NCI-H1930 (cell line): ENCODE measurements at regions not wholly inside any gene's neighbourhood (a gene's known extent, or its start where the extent isn't known, plus 50 kb on each side); places are given as distances from the start of the nearest gene placed in this dataset.
"Not testable (repeated sequence)": the region's sequence is repeated elsewhere in the genome, so short reads cannot be mapped to it uniquely, and the experiment has no call there.

Experiments used
- DNase-seq, 2 experiments: peaks; one replicate each; lab custom pipeline; 2025; lab: John Stamatoyannopoulos, UW

- no peak for DNase-seq
Observed at GRCh38 chr6:56838965-56839364, 115.9 kb upstream of the BEND6 start.

GRCh38 chr6:56838016-56838555 is 116.8 kb upstream of the BEND6 start:
- DNase-seq = no peak

- no peak for DNase-seq
Observed at GRCh38 chr6:56837322-56837894, 117.5 kb upstream of the BEND6 start.

GRCh38 chr6:56835612-56836011 is 119.3 kb upstream of the BEND6 start:
- DNase-seq = no peak

GRCh38 chr6:56833873-56834272 is 121.0 kb upstream of the BEND6 start:
- DNase-seq = no peak

- no peak for DNase-seq
Observed at GRCh38 chr6:56833127-56833791, 121.6 kb upstream of the BEND6 start.

- no peak for DNase-seq
Observed at GRCh38 chr6:56832225-56832624, 122.7 kb upstream of the BEND6 start.

- no peak for DNase-seq
Observed at GRCh38 chr6:56831334-56831733, 123.6 kb upstream of the BEND6 start.

- DNase-seq = no peak
Observed at GRCh38 chr6:56827908-56828649, 126.8 kb upstream of the BEND6 start.

- DNase-seq = not testable (repeated sequence)
Observed at GRCh38 chr6:56824431-56824830, 130.5 kb upstream of the BEND6 start.

GRCh38 chr6:56821005-56821432 is 133.9 kb upstream of the BEND6 start:
- peak in 1 of 2 experiments; percentile 41 for DNase-seq

- DNase-seq = no peak
Observed at GRCh38 chr6:56820060-56820459, 134.8 kb upstream of the BEND6 start.

- DNase-seq = no peak
Observed at GRCh38 chr6:56819604-56820003, 135.3 kb upstream of the BEND6 start.

- DNase-seq = no peak
Observed at GRCh38 chr6:56816370-56816769, 138.5 kb upstream of the BEND6 start.

GRCh38 chr6:56815436-56815835 is 139.5 kb upstream of the BEND6 start:
- DNase-seq = no peak

- no peak for DNase-seq
Observed at GRCh38 chr6:56814802-56815201, 140.1 kb upstream of the BEND6 start.

- peak in 1 of 2 experiments; percentile 17 for DNase-seq
Observed at GRCh38 chr6:56814308-56814707, 140.6 kb upstream of the BEND6 start.

- DNase-seq = not testable (repeated sequence)
Observed at GRCh38 chr6:56812851-56813250, 142.1 kb upstream of the BEND6 start.

GRCh38 chr6:56808871-56809359 is 146.0 kb upstream of the BEND6 start:
- DNase-seq = no peak

GRCh38 chr6:56807989-56808337 is 146.9 kb upstream of the BEND6 start:
- DNase-seq = no peak

GRCh38 chr6:56807326-56807988 is 147.4 kb upstream of the BEND6 start:
- no peak for DNase-seq

- peak in 1 of 2 experiments; percentile 56 for DNase-seq
Observed at GRCh38 chr6:56806368-56806767, 148.5 kb upstream of the BEND6 start.
